ENCODE measurements at regions not wholly inside any gene's neighbourhood (a gene's known extent, or its start where the extent isn't known, plus 50 kb on each side); places are given as distances from the start of the nearest gene placed in this dataset.

GRCh38 chr2:221034973-221035372 lies 537.1 kb downstream of the EPHA4 start:
- DNase-seq (ENCODE audit: low spot score): no peak
- Histone ChIP-seq H2AFZ (no peak overlapping the region), H4K20me1 (ENCODE audit: insufficient read depth, poor library complexity, severe bottlenecking) (no peaks in the 10 kb centered on the region), H3K4me1 (ENCODE audit: insufficient read depth) (no peaks in the 10 kb centered on the region), H3K9me3 (ENCODE audit: low read depth) (no peaks in the 10 kb centered on the region), H3K4me2 (no peak overlapping the region), H3K36me3 (replicated peaks; ENCODE audit: insufficient read depth, low read depth) (no peaks in the 10 kb centered on the region), H3K79me2 (no peaks in the 10 kb centered on the region), H3K27ac (no peak overlapping the region), H3K9me2 (replicated peaks; ENCODE audit: insufficient read depth) (no peaks in the 10 kb centered on the region), H3K27me3 (no peaks in the 10 kb centered on the region), H3K4me3 (no peak overlapping the region)
- WGBS (ENCODE audit: low lambda C conversion rate, missing lambda C conversion rate): 91% methylated on average over 4 of the region's 4 CpGs
- TF ChIP-seq CTCF (IDR thresholded peaks at IDR 0.05; ENCODE audit: poor library complexity): no peak
- no peak for TF ChIP-seq EZH2 (IDR thresholded peaks at IDR 0.05; ENCODE audit: borderline replicate concordance)
- TF ChIP-seq EZH2phosphoT487 (IDR thresholded peaks at IDR 0.05; ENCODE audit: low read depth, severe bottlenecking, unreplicated experiment): no peak

GRCh38 chr2:221042926-221043325 lies 529.2 kb downstream of the EPHA4 start:
- H2AFZ ChIP-seq: no peak overlapping the region
- DNase-seq (ENCODE audit: low spot score): no peak

GRCh38 chr2:221044781-221045180 lies 527.3 kb downstream of the EPHA4 start:
- WGBS (ENCODE audit: low lambda C conversion rate, missing lambda C conversion rate): 92% methylated on average over 5 of the region's 5 CpGs
- Histone ChIP-seq H3K4me2 (no peak overlapping the region), H3K36me3 (replicated peaks; ENCODE audit: insufficient read depth, low read depth) (no peaks in the 10 kb centered on the region), H3K9me3 (ENCODE audit: low read depth) (no peaks in the 10 kb centered on the region), H3K27ac (no peak overlapping the region), H3K9me2 (replicated peaks; ENCODE audit: insufficient read depth) (no peaks in the 10 kb centered on the region), H3K79me2 (no peaks in the 10 kb centered on the region), H3K27me3 (no peaks in the 10 kb centered on the region), H2AFZ (no peak overlapping the region), H4K20me1 (ENCODE audit: insufficient read depth, poor library complexity, severe bottlenecking) (no peaks in the 10 kb centered on the region), H3K4me1 (ENCODE audit: insufficient read depth) (peaks cover 7% of the 10 kb centered on the region), H3K4me3 (no peak overlapping the region)
- TF ChIP-seq EZH2 (IDR thresholded peaks at IDR 0.05; ENCODE audit: borderline replicate concordance): no peak
- no peak for TF ChIP-seq EZH2phosphoT487 (IDR thresholded peaks at IDR 0.05; ENCODE audit: low read depth, severe bottlenecking, unreplicated experiment)
- no peak for TF ChIP-seq CTCF (IDR thresholded peaks at IDR 0.05; ENCODE audit: poor library complexity)
- no peak for DNase-seq (ENCODE audit: low spot score)

More at GRCh38 chr2:221042926-221043325, 529.2 kb downstream of the EPHA4 start:
- Histone ChIP-seq H3K27me3 (no peaks in the 10 kb centered on the region), H3K4me3 (no peak overlapping the region), H3K4me1 (ENCODE audit: insufficient read depth) (no peaks in the 10 kb centered on the region), H3K79me2 (no peaks in the 10 kb centered on the region), H3K36me3 (replicated peaks; ENCODE audit: insufficient read depth, low read depth) (no peaks in the 10 kb centered on the region), H3K4me2 (no peak overlapping the region), H4K20me1 (ENCODE audit: insufficient read depth, poor library complexity, severe bottlenecking) (no peaks in the 10 kb centered on the region), H3K9me2 (replicated peaks; ENCODE audit: insufficient read depth) (no peaks in the 10 kb centered on the region), H3K27ac (no peak overlapping the region), H3K9me3 (ENCODE audit: low read depth) (no peaks in the 10 kb centered on the region)
- TF ChIP-seq CTCF (IDR thresholded peaks at IDR 0.05; ENCODE audit: poor library complexity): no peak
- 94% methylated on average over 6 of the region's 6 CpGs for WGBS (ENCODE audit: low lambda C conversion rate, missing lambda C conversion rate)

Data from hepatocyte (in vitro differentiated cells).